ENCODE measurements at regions not wholly inside any gene's neighbourhood (a gene's known extent, or its start where the extent isn't known, plus 50 kb on each side); places are given as distances from the start of the nearest gene placed in this dataset.

DNA sequence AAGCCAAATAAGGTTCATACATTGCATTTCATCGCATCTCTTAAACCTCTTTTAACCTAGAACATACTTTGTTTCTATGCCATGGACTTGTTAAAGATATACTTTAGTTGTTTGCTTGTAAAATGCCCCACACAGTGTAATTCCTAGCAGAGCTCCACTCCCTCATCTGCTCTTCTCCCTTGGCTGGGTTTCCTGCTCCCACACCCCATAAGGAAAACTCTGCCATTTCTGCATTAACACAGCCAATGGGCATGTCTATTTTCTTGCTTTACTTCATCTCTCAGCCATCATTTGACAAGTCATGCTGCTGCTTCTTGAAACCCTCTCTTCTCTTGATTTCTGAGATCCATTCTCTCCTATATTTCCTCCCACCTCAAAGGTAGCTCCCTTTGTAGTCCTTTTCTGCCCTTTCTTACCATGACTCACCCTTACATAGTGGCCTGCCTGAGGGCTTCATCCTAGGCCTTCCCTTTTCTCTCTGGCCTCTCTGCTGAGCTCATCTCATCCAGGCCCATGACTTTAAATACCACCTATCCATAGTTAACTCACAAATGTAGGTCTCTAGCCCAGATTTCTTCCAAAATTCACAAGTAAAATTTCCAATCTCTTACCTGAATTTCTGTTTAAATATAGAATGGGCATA lies 471.4 kb downstream of the ADRA2A start:
- POLR2A ChIA-PET = no interaction called here
- no peak for ATAC-seq
- no peaks in the 10 kb centered on the region for H3K9me3 Mint-ChIP-seq
- H3K27me3 Mint-ChIP-seq (ENCODE audit: low read depth) = no peaks in the 10 kb centered on the region
- H3K4me3 Mint-ChIP-seq = no peak overlapping the region
- H3K36me3 Mint-ChIP-seq = no peaks in the 10 kb centered on the region
- TF ChIP-seq ZBTB21 (CRISPR knock-in tag; IDR thresholded peaks at IDR 0.05; ENCODE audit: borderline replicate concordance) (no peak), ZNF317 (CRISPR knock-in tag; IDR thresholded peaks at IDR 0.05; ENCODE audit: borderline replicate concordance, low read depth) (no peak), NR3C1 (CRISPR knock-in tag; conservative IDR thresholded peaks at IDR 0.05; ENCODE audit: low read depth) (no peak)
- TF ChIP-seq, protein P1, sequence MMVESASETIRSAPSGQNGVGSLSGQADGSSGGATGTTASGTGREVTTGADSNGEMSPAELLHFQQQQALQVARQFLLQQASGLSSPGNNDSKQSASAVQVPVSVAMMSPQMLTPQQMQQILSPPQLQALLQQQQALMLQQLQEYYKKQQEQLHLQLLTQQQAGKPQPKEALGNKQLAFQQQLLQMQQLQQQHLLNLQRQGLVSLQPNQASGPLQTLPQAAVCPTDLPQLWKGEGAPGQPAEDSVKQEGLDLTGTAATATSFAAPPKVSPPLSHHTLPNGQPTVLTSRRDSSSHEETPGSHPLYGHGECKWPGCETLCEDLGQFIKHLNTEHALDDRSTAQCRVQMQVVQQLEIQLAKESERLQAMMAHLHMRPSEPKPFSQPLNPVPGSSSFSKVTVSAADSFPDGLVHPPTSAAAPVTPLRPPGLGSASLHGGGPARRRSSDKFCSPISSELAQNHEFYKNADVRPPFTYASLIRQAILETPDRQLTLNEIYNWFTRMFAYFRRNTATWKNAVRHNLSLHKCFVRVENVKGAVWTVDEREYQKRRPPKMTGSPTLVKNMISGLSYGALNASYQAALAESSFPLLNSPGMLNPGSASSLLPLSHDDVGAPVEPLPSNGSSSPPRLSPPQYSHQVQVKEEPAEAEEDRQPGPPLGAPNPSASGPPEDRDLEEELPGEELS (CRISPR knock-in tag; IDR thresholded peaks at IDR 0.05) = no peak
- no peak overlapping the region for H3K27ac Mint-ChIP-seq
- CTCF ChIA-PET = interaction anchor here (0.6 kb wide), 1 partner anchor 63 kb away, joined by 3 read pairs; no protein-coding TSS in a partner anchor
- peaks cover 7% of the 10 kb centered on the region for H3K4me1 Mint-ChIP-seq
- DNase-seq (ENCODE audit: low spot score) = no peak

DNA sequence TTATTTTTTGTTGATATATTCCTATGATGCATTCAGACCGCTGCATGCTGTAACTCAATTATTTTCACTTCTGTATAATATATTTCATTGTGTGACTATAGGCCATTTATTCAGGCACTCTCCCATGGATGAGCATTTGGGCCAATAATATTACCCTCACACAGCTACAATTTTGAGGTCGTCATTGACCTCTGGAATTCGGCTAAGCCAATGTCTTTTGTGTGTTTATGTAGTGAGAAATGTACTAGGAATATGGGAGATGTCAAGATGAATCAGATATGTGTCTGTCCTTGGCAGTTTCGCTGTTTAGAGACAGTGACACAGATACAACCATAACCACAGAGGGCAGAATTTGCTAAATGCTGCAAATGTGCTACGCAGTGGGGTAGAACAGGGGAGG lies 474.2 kb downstream of the ADRA2A start:
- DNase-seq (ENCODE audit: low spot score) (no peak), ATAC-seq (no peak)
- H3K4me1 Mint-ChIP-seq = no peaks in the 10 kb centered on the region
- H3K4me3 Mint-ChIP-seq = no peak overlapping the region
- POLR2A ChIA-PET = no interaction called here
- no peaks in the 10 kb centered on the region for H3K9me3 Mint-ChIP-seq
- no peak overlapping the region for H3K27ac Mint-ChIP-seq
- no peaks in the 10 kb centered on the region for H3K27me3 Mint-ChIP-seq (ENCODE audit: low read depth)
- H3K36me3 Mint-ChIP-seq = no peaks in the 10 kb centered on the region
- CTCF ChIA-PET = no interaction called here
- no peak for TF ChIP-seq ZNF671 (CRISPR knock-in tag; IDR thresholded peaks at IDR 0.05)
- TF ChIP-seq, protein P2, sequence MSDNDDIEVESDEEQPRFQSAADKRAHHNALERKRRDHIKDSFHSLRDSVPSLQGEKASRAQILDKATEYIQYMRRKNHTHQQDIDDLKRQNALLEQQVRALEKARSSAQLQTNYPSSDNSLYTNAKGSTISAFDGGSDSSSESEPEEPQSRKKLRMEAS (CRISPR knock-in tag; IDR thresholded peaks at IDR 0.05) = no peak
- no peak for TF ChIP-seq ZNF423 (CRISPR knock-in tag; IDR thresholded peaks at IDR 0.05)
- TF ChIP-seq, protein P3, sequence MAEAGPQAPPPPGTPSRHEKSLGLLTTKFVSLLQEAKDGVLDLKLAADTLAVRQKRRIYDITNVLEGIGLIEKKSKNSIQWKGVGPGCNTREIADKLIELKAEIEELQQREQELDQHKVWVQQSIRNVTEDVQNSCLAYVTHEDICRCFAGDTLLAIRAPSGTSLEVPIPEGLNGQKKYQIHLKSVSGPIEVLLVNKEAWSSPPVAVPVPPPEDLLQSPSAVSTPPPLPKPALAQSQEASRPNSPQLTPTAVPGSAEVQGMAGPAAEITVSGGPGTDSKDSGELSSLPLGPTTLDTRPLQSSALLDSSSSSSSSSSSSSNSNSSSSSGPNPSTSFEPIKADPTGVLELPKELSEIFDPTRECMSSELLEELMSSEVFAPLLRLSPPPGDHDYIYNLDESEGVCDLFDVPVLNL (CRISPR knock-in tag; IDR thresholded peaks at IDR 0.05; ENCODE audit: borderline replicate concordance, low read depth) = no peak
- TF ChIP-seq, protein P4, sequence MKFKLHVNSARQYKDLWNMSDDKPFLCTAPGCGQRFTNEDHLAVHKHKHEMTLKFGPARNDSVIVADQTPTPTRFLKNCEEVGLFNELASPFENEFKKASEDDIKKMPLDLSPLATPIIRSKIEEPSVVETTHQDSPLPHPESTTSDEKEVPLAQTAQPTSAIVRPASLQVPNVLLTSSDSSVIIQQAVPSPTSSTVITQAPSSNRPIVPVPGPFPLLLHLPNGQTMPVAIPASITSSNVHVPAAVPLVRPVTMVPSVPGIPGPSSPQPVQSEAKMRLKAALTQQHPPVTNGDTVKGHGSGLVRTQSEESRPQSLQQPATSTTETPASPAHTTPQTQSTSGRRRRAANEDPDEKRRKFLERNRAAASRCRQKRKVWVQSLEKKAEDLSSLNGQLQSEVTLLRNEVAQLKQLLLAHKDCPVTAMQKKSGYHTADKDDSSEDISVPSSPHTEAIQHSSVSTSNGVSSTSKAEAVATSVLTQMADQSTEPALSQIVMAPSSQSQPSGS (CRISPR knock-in tag; IDR thresholded peaks at IDR 0.05; ENCODE audit: borderline replicate concordance, low read depth) = no peak
- no peak for TF ChIP-seq SMAD4 (CRISPR knock-in tag; IDR thresholded peaks at IDR 0.05)
- TF ChIP-seq, protein P5, sequence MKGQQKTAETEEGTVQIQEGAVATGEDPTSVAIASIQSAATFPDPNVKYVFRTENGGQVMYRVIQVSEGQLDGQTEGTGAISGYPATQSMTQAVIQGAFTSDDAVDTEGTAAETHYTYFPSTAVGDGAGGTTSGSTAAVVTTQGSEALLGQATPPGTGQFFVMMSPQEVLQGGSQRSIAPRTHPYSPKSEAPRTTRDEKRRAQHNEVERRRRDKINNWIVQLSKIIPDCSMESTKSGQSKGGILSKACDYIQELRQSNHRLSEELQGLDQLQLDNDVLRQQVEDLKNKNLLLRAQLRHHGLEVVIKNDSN (CRISPR knock-in tag; IDR thresholded peaks at IDR 0.05) = no peak
- TF ChIP-seq TCF7 (CRISPR knock-in tag; IDR thresholded peaks at IDR 0.05; ENCODE audit: low read depth) = no peak
- TF ChIP-seq, protein P6, sequence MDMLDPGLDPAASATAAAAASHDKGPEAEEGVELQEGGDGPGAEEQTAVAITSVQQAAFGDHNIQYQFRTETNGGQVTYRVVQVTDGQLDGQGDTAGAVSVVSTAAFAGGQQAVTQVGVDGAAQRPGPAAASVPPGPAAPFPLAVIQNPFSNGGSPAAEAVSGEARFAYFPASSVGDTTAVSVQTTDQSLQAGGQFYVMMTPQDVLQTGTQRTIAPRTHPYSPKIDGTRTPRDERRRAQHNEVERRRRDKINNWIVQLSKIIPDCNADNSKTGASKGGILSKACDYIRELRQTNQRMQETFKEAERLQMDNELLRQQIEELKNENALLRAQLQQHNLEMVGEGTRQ (CRISPR knock-in tag; IDR thresholded peaks at IDR 0.05) = no peak
- TF ChIP-seq, protein P7, sequence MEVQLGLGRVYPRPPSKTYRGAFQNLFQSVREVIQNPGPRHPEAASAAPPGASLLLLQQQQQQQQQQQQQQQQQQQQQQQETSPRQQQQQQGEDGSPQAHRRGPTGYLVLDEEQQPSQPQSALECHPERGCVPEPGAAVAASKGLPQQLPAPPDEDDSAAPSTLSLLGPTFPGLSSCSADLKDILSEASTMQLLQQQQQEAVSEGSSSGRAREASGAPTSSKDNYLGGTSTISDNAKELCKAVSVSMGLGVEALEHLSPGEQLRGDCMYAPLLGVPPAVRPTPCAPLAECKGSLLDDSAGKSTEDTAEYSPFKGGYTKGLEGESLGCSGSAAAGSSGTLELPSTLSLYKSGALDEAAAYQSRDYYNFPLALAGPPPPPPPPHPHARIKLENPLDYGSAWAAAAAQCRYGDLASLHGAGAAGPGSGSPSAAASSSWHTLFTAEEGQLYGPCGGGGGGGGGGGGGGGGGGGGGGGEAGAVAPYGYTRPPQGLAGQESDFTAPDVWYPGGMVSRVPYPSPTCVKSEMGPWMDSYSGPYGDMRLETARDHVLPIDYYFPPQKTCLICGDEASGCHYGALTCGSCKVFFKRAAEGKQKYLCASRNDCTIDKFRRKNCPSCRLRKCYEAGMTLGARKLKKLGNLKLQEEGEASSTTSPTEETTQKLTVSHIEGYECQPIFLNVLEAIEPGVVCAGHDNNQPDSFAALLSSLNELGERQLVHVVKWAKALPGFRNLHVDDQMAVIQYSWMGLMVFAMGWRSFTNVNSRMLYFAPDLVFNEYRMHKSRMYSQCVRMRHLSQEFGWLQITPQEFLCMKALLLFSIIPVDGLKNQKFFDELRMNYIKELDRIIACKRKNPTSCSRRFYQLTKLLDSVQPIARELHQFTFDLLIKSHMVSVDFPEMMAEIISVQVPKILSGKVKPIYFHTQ (CRISPR knock-in tag; IDR thresholded peaks at IDR 0.05) = no peak
- TF ChIP-seq, protein P8, sequence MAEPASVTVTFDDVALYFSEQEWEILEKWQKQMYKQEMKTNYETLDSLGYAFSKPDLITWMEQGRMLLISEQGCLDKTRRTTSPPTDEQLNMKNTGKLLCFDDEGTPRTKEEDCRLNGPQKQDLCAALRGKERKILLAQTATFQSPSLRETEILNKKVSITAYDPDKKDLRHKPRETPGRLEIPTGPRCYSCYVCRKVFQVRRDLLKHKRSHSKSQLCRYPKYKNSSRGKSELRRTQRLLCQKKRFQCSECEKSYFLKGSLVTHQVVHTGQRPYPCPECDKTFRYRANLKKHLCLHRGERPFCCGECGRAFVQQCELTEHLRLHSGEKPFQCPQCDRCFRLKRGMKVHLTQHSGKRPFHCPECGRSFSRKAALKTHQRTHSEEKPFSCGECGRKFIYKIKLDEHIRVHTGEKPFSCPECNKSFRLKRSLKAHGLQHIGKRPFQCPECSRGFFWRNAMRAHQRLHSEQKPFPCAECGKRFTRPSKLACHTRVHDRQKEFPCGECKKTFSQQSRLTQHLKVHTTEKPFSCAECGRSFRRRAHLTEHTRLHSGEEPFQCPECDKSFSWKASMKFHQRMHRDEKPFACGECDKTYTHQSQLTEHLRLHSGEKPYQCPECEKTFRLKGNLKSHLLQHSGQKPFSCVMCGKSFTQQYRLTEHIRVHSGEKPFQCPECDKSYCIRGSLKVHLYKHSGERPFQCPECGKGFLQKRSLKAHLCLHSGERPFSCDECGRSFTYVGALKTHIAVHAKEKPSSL (CRISPR knock-in tag; conservative IDR thresholded peaks at IDR 0.05) = no peak
- TF ChIP-seq, protein P9, sequence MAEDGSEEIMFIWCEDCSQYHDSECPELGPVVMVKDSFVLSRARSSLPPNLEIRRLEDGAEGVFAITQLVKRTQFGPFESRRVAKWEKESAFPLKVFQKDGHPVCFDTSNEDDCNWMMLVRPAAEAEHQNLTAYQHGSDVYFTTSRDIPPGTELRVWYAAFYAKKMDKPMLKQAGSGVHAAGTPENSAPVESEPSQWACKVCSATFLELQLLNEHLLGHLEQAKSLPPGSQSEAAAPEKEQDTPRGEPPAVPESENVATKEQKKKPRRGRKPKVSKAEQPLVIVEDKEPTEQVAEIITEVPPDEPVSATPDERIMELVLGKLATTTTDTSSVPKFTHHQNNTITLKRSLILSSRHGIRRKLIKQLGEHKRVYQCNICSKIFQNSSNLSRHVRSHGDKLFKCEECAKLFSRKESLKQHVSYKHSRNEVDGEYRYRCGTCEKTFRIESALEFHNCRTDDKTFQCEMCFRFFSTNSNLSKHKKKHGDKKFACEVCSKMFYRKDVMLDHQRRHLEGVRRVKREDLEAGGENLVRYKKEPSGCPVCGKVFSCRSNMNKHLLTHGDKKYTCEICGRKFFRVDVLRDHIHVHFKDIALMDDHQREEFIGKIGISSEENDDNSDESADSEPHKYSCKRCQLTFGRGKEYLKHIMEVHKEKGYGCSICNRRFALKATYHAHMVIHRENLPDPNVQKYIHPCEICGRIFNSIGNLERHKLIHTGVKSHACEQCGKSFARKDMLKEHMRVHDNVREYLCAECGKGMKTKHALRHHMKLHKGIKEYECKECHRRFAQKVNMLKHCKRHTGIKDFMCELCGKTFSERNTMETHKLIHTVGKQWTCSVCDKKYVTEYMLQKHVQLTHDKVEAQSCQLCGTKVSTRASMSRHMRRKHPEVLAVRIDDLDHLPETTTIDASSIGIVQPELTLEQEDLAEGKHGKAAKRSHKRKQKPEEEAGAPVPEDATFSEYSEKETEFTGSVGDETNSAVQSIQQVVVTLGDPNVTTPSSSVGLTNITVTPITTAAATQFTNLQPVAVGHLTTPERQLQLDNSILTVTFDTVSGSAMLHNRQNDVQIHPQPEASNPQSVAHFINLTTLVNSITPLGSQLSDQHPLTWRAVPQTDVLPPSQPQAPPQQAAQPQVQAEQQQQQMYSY (CRISPR knock-in tag; IDR thresholded peaks at IDR 0.05) = no peak
- no peak for TF ChIP-seq ZNF232 (CRISPR knock-in tag; IDR thresholded peaks at IDR 0.05)
- no peak for TF ChIP-seq SMAD3 (CRISPR knock-in tag; IDR thresholded peaks at IDR 0.05; ENCODE audit: borderline replicate concordance)
- no peak for TF ChIP-seq SP1 (CRISPR knock-in tag; conservative IDR thresholded peaks at IDR 0.05)

Measured in WTC11 (cell line).